Adipocyte (in vitro differentiated cells): ENCODE measurements at regions not wholly inside any gene's neighbourhood (a gene's known extent, or its start where the extent isn't known, plus 50 kb on each side); places are given as distances from the start of the nearest gene placed in this dataset.
A peak's percentile ranks its signal among the peaks of the same experiment; 100 is the strongest.

ENCODE experiments used
- DNase-seq: peaks from one replicate; pipeline ENCODE4 v3.0.0-alpha.2; 2015; ENCODE audit warnings: low read depth
- H3K27me3 ChIP-seq: replicated peaks from 2 replicates; pipeline ENCODE4 v1.7.0; 2013; ENCODE audit warnings: mild to moderate bottlenecking, low read length, moderate library complexity; ENCODE audit not compliant: control insufficient read depth, insufficient read depth
- H3K36me3 ChIP-seq: 2 replicates; pipeline ENCODE4 v1.7.0; 2013; ENCODE audit warnings: low read length, mild to moderate bottlenecking, moderate library complexity; ENCODE audit not compliant: control insufficient read depth, insufficient read depth, severe bottlenecking
- H3K4me1 ChIP-seq: 2 replicates; pipeline ENCODE4 v1.7.0; 2013; ENCODE audit warnings: mild to moderate bottlenecking, low read length, moderate library complexity; ENCODE audit not compliant: control insufficient read depth, insufficient read depth
- H3K4me3 ChIP-seq: 2 replicates; pipeline ENCODE4 v1.7.0; 2013; ENCODE audit warnings: mild to moderate bottlenecking, low read length, moderate library complexity
- H3K9ac ChIP-seq: 2 replicates; pipeline ENCODE4 v1.7.0; 2013; ENCODE audit warnings: mild to moderate bottlenecking, low read length, moderate library complexity
- H3K9me3 ChIP-seq: 2 replicates; pipeline ENCODE4 v1.7.0; 2013; ENCODE audit warnings: mild to moderate bottlenecking, low read length, moderate library complexity; ENCODE audit not compliant: control insufficient read depth

- Histone ChIP-seq H3K4me3 (no peak overlapping the region), H3K27me3 (no peaks in the 10 kb centered on the region), H3K9ac (no peak overlapping the region), H3K36me3 (no peaks in the 10 kb centered on the region), H3K4me1 (no peaks in the 10 kb centered on the region), H3K9me3 (no peaks in the 10 kb centered on the region)
- no peak for DNase-seq
Observed at GRCh38 chr9:12182806-12183205, 510.4 kb upstream of the TYRP1 start.

GRCh38 chr9:12183321-12183720, 509.9 kb upstream of the TYRP1 start:
- Histone ChIP-seq H3K4me1 (no peaks in the 10 kb centered on the region), H3K9me3 (no peaks in the 10 kb centered on the region), H3K4me3 (no peak overlapping the region), H3K36me3 (no peaks in the 10 kb centered on the region), H3K27me3 (no peaks in the 10 kb centered on the region), H3K9ac (no peak overlapping the region)
- no peak for DNase-seq

- peak; percentile 0 for DNase-seq
- H3K9me3 ChIP-seq, result no peaks in the 10 kb centered on the region
- no peaks in the 10 kb centered on the region for H3K36me3 ChIP-seq
- no peak overlapping the region for H3K4me3 ChIP-seq
- H3K27me3 ChIP-seq, result no peaks in the 10 kb centered on the region
- no peaks in the 10 kb centered on the region for H3K4me1 ChIP-seq
- no peak overlapping the region for H3K9ac ChIP-seq
Observed at GRCh38 chr9:12185856-12186255, 507.3 kb upstream of the TYRP1 start.

- Histone ChIP-seq H3K9me3 (no peaks in the 10 kb centered on the region), H3K27me3 (no peaks in the 10 kb centered on the region), H3K9ac (no peak overlapping the region), H3K4me3 (no peak overlapping the region), H3K36me3 (no peaks in the 10 kb centered on the region), H3K4me1 (no peaks in the 10 kb centered on the region)
- no peak for DNase-seq
Observed at GRCh38 chr9:12191630-12192029, 501.6 kb upstream of the TYRP1 start.

- DNase-seq, result no peak
- Histone ChIP-seq H3K36me3 (no peaks in the 10 kb centered on the region), H3K9ac (no peak overlapping the region), H3K27me3 (no peaks in the 10 kb centered on the region), H3K4me3 (no peak overlapping the region), H3K4me1 (no peaks in the 10 kb centered on the region), H3K9me3 (no peaks in the 10 kb centered on the region)
Observed at GRCh38 chr9:12194731-12195130, 498.5 kb upstream of the TYRP1 start.

GRCh38 chr9:12195456-12195855, 497.7 kb upstream of the TYRP1 start:
- Histone ChIP-seq H3K4me1 (no peaks in the 10 kb centered on the region), H3K27me3 (no peaks in the 10 kb centered on the region), H3K36me3 (no peaks in the 10 kb centered on the region), H3K4me3 (no peak overlapping the region), H3K9ac (no peak overlapping the region), H3K9me3 (no peaks in the 10 kb centered on the region)
- DNase-seq, result no peak

GRCh38 chr9:12204512-12204911, 488.7 kb upstream of the TYRP1 start:
- no peak overlapping the region for H3K9ac ChIP-seq
- H3K27me3 ChIP-seq, result no peaks in the 10 kb centered on the region
- no peaks in the 10 kb centered on the region for H3K36me3 ChIP-seq
- no peak for DNase-seq
- no peak overlapping the region for H3K4me3 ChIP-seq
- no peaks in the 10 kb centered on the region for H3K4me1 ChIP-seq
- peaks cover 2% of the 10 kb centered on the region for H3K9me3 ChIP-seq

GRCh38 chr9:12212860-12213259, 480.3 kb upstream of the TYRP1 start:
- Histone ChIP-seq H3K4me3 (no peak overlapping the region), H3K9ac (no peak overlapping the region), H3K36me3 (no peaks in the 10 kb centered on the region), H3K27me3 (no peaks in the 10 kb centered on the region), H3K4me1 (no peaks in the 10 kb centered on the region), H3K9me3 (no peaks in the 10 kb centered on the region)
- DNase-seq, result no peak

GRCh38 chr9:12221470-12221869, 471.7 kb upstream of the TYRP1 start:
- Histone ChIP-seq H3K4me1 (no peaks in the 10 kb centered on the region), H3K36me3 (no peaks in the 10 kb centered on the region), H3K4me3 (no peak overlapping the region), H3K9ac (no peak overlapping the region), H3K27me3 (no peaks in the 10 kb centered on the region), H3K9me3 (no peaks in the 10 kb centered on the region)
- no peak for DNase-seq

GRCh38 chr9:12224449-12224848, 468.7 kb upstream of the TYRP1 start:
- Histone ChIP-seq H3K27me3 (no peaks in the 10 kb centered on the region), H3K4me1 (no peaks in the 10 kb centered on the region), H3K36me3 (no peaks in the 10 kb centered on the region), H3K9ac (no peak overlapping the region), H3K9me3 (no peaks in the 10 kb centered on the region), H3K4me3 (no peak overlapping the region)
- DNase-seq, result no peak

GRCh38 chr9:12230708-12231107, 462.5 kb upstream of the TYRP1 start:
- Histone ChIP-seq H3K27me3 (no peaks in the 10 kb centered on the region), H3K4me3 (no peak overlapping the region), H3K9me3 (peaks cover 14% of the 10 kb centered on the region), H3K4me1 (no peaks in the 10 kb centered on the region), H3K9ac (no peak overlapping the region), H3K36me3 (no peaks in the 10 kb centered on the region)
- DNase-seq, result no peak

- Histone ChIP-seq H3K4me1 (no peaks in the 10 kb centered on the region), H3K9ac (no peak overlapping the region), H3K27me3 (no peaks in the 10 kb centered on the region), H3K4me3 (no peak overlapping the region), H3K36me3 (no peaks in the 10 kb centered on the region), H3K9me3 (peaks cover 18% of the 10 kb centered on the region)
- DNase-seq, result no peak
Observed at GRCh38 chr9:12231832-12232231, 461.4 kb upstream of the TYRP1 start.
